Aorta (tissue), 5 donors: ENCODE measurements at regions not wholly inside any gene's neighbourhood (a gene's known extent, or its start where the extent isn't known, plus 50 kb on each side); places are given as distances from the start of the nearest gene placed in this dataset.
"Not testable (repeated sequence)": the region's sequence is repeated elsewhere in the genome, so short reads cannot be mapped to it uniquely, and the experiment has no call there.

Experiments
- ATAC-seq: fragments of 200-7000 bp; cut with Tn5 transposase; one replicate; pipeline ENCODE4 v1.9.1; 2022; ENCODE audit warnings: moderate library complexity; ENCODE audit not compliant: low FRiP score
- DNase-seq, 2 donors: peaks; one replicate each; pipeline ENCODE4 v3.0.0-alpha.2; 2020
- H3K27ac ChIP-seq, 2 donors: one replicate each; pipeline ENCODE4 v1.5.1; 2013; ENCODE audit warnings: low read length in 2 of 2, mild to moderate bottlenecking in 2 of 2, moderate library complexity in 2 of 2, control low read depth in 1 of 2, inconsistent platforms in 1 of 2, low read depth in 1 of 2
- H3K27me3 ChIP-seq, 2 donors: one replicate each; pipeline ENCODE4 v1.6.1; 2013; ENCODE audit warnings: control low read depth in 1 of 2, low read length in 1 of 2, mild to moderate bottlenecking in 1 of 2, moderate library complexity in 1 of 2; ENCODE audit not compliant: insufficient read depth in 2 of 2, control insufficient read depth in 1 of 2
- H3K36me3 ChIP-seq, 2 donors: one replicate each; pipeline ENCODE4 v1.6.1; 2013; ENCODE audit warnings: control low read depth in 1 of 2, low read length in 1 of 2, mild to moderate bottlenecking in 1 of 2; ENCODE audit not compliant: insufficient read depth in 2 of 2, control insufficient read depth in 1 of 2
- H3K4me1 ChIP-seq, 2 donors: one replicate each; pipeline ENCODE4 v1.6.1; 2013; ENCODE audit warnings: low read length in 2 of 2, control low read depth in 1 of 2, mild to moderate bottlenecking in 1 of 2, moderate library complexity in 1 of 2; ENCODE audit not compliant: insufficient read depth in 2 of 2, control insufficient read depth in 1 of 2
- H3K4me3 ChIP-seq, 2 donors: one replicate each; pipeline ENCODE4 v1.5.1; 2013; ENCODE audit warnings: low read length in 2 of 2, control low read depth in 1 of 2, mild to moderate bottlenecking in 1 of 2
- H3K9me3 ChIP-seq: one replicate; pipeline ENCODE4 v1.6.1; 2013; ENCODE audit warnings: mild to moderate bottlenecking, low read length; ENCODE audit not compliant: control insufficient read depth
- WGBS, 2 donors: extraction: QIAGEN DNeasy Blood & Tissue Kit; methylation state at CpG; one replicate each; pipeline ENCODE4 v1.1.7; 2013; 5-methylcytosine and 5-hydroxymethylcytosine counted together
- intact Hi-C, 2 donors: fragments of 100-400 bp; cut with DNase I; formaldehyde crosslinking; loops; one replicate each; pipeline versions ENCODE4 v1.14.2 to v1.15.0; 2022
- donor health status: healthy with polysubstance abuse.
- donor health status: Bipolar disorder and iron deficiency.
- donor health status: DM: no; HTN: no; CAD: no.
- donor health status: DM: no; HTN: no; CAD: no.
- donor health status: DM: yes; HTN: yes; CAD: no.

- ATAC-seq, result no peak
- H3K36me3 ChIP-seq, result no peaks in the 10 kb centered on the region
- no peaks in the 10 kb centered on the region for H3K4me1 ChIP-seq
- no peak overlapping the region for H3K27ac ChIP-seq
- WGBS, 2 donors, result 88 to 90% methylated on average over 6 of the region's 6 CpGs
- intact Hi-C loops, result no loop called here
- H3K27me3 ChIP-seq, result no peaks in the 10 kb centered on the region
- H3K4me3 ChIP-seq, result no peak overlapping the region
- no peaks in the 10 kb centered on the region for H3K9me3 ChIP-seq
- no peak for DNase-seq
Observed at GRCh38 chr4:184900184-184900583, 74.4 kb upstream of the ACSL1 start.

- Histone ChIP-seq H3K27ac (no peak overlapping the region), H3K4me1 (no peaks in the 10 kb centered on the region), H3K27me3 (peaks cover 0 to 2% of the 10 kb centered on the region in 2 donors), H3K36me3 (no peaks in the 10 kb centered on the region), H3K4me3 (no peak overlapping the region), H3K9me3 (no peaks in the 10 kb centered on the region)
- ATAC-seq, result no peak
- intact Hi-C loops, result no loop called here
- DNase-seq, result no peak
- 95% methylated on average over 2 of the region's 2 CpGs for WGBS, 2 donors
Observed at GRCh38 chr4:184902550-184902949, 76.8 kb upstream of the ACSL1 start.

DNA sequence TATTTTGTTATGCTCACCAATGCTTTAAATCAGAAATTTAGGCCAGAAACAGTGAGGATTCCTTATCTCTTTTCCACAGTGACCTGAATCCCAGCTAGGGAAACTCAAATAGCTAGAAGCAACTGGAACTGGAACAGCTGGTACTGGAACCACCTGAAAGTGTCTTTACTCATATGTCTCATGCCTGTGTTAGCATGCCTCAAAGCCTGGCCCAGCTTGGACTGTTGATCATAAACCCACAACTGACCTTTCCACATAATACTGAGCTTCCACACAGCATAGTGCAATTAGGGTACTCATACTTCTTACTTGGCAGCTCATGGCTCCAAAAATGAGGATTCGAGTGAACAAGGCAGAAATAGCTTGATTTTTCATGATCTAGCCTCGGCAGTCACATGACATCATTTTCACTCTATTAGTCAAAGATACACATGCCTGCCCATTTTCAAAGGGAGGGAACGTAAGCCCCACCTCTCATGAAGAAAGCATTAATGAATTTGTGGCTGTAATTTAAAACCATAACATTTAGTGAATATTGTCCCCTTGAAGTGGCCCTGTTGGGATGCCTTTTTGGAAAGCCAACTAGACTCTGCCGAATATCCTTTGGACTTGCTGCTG lies 80.8 kb upstream of the ACSL1 start:
- Histone ChIP-seq H3K36me3 (no peaks in the 10 kb centered on the region), H3K4me1 (no peaks in the 10 kb centered on the region), H3K27me3 (peaks cover 0 to 2% of the 10 kb centered on the region in 2 donors), H3K4me3 (no peak overlapping the region), H3K27ac (no peak overlapping the region), H3K9me3 (peaks cover under 1% of the 10 kb centered on the region)
- intact Hi-C loops, result no loop called here
- DNase-seq (no peak), ATAC-seq (no peak)
- WGBS, 2 donors, result 78 to 79% methylated on average over 4 of the region's 4 CpGs

DNA sequence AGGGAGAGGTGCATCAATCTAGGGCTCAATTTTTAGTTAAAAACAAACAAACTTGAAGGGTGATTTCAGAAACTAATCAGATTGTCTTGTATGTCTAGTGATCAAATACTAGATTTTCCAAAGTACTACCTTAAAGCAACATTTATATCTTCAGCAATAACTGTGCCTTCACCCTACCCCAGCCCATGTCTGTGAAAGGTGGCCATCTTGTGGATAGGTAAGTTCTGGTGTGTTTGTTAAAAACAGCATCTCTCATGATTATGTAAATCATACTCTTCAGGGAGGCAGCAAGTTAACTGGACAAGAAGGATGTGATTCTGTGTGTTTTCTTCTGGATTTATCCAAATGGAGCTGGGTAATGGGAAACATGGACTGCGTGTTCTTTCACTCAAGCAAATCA lies 81.4 kb upstream of the ACSL1 start:
- DNase-seq, result no peak
- H3K36me3 ChIP-seq, result no peaks in the 10 kb centered on the region
- no peak overlapping the region for H3K27ac ChIP-seq
- intact Hi-C loops, result no loop called here
- peaks cover 2% of the 10 kb centered on the region for H3K9me3 ChIP-seq
- no peaks in the 10 kb centered on the region for H3K4me1 ChIP-seq
- no peak for ATAC-seq
- H3K4me3 ChIP-seq, result no peak overlapping the region
- WGBS, 2 donors, result 91 to 97% methylated on average over 1 of the region's 1 CpG
- H3K27me3 ChIP-seq, result peaks cover 0 to 2% of the 10 kb centered on the region in 2 donors

- intact Hi-C loops, result no loop called here
- no peak for ATAC-seq
Observed at GRCh38 chr4:184907810-184908209, 82.0 kb upstream of the ACSL1 start.

DNA sequence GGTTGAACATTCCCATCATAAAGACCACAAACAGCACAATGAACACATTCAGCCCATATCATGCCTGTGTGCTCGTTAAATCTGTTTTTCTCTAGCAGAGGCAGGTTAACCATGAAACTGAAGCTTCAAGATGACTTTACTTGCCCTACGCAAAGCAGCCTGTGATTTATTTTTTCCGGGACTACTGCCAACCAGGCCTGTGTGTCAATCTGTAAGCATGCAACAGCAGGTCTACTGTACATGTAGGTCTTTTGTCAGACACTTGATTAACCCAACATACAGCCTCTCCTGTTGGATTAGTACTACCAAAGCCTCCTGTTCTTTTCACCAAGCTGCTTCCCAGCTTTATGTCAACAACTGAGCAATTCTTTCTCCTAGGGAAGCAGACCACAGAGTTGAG lies 85.5 kb upstream of the ACSL1 start:
- no peak overlapping the region for H3K27ac ChIP-seq
- no peaks in the 10 kb centered on the region for H3K27me3 ChIP-seq
- no peak for DNase-seq
- H3K36me3 ChIP-seq, result no peaks in the 10 kb centered on the region
- no peak overlapping the region for H3K4me3 ChIP-seq
- H3K4me1 ChIP-seq, result no peaks in the 10 kb centered on the region
- ATAC-seq, result no peak
- intact Hi-C loops, result no loop called here
- WGBS, 2 donors, result 25 to 34% methylated on average over 3 of the region's 3 CpGs
- peaks cover 9% of the 10 kb centered on the region for H3K9me3 ChIP-seq

More at GRCh38 chr4:184907810-184908209, 82.0 kb upstream of the ACSL1 start:
- Histone ChIP-seq H3K4me3 (no peak overlapping the region), H3K27ac (no peak overlapping the region), H3K27me3 (peaks cover 0 to 2% of the 10 kb centered on the region in 2 donors), H3K4me1 (no peaks in the 10 kb centered on the region), H3K9me3 (peaks cover 4% of the 10 kb centered on the region), H3K36me3 (no peaks in the 10 kb centered on the region)
- DNase-seq, result no peak

- no peak overlapping the region for H3K4me3 ChIP-seq
- no peaks in the 10 kb centered on the region for H3K4me1 ChIP-seq
- intact Hi-C loops, result no loop called here
- no peaks in the 10 kb centered on the region for H3K27me3 ChIP-seq
- DNase-seq (no peak), ATAC-seq (no peak)
- 79 to 86% methylated on average over 1 of the region's 1 CpG for WGBS, 2 donors
- H3K36me3 ChIP-seq, result no peaks in the 10 kb centered on the region
- H3K27ac ChIP-seq, result no peak overlapping the region
- H3K9me3 ChIP-seq, result peaks cover 9% of the 10 kb centered on the region
Observed at GRCh38 chr4:184913356-184914143, 87.8 kb upstream of the ACSL1 start.

DNA sequence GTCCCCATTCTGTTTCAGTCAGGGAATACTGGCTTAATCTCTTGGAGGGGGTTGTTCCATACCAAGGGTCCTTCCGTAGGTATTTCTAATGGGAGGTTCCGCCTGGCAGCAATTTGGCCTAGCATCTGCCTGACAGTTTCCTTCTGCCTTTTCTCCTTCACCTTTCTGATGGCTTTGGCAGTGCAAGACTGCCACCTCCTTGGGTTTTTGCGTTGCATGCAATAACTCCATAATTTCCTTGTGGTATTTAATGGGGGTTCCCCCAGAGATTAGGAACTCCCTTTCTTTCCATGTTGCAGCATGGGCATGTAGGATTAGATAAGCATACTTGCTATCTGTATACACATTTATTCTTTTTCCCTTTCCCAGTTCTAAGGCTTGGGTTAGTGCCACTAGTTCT lies 93.0 kb upstream of the ACSL1 start:
- DNase-seq, H3K9me3 ChIP-seq, H3K36me3 ChIP-seq, H3K27ac ChIP-seq, ATAC-seq, H3K4me1 ChIP-seq, H3K4me3 ChIP-seq, H3K27me3 ChIP-seq, intact Hi-C loops: not testable (repeated sequence)
- 82 to 86% methylated on average over 3 of the region's 3 CpGs for WGBS, 2 donors

GRCh38 chr4:184921456-184921855 lies 95.7 kb upstream of the ACSL1 start:
- DNase-seq (no peak), ATAC-seq (no peak)
- no peaks in the 10 kb centered on the region for H3K4me1 ChIP-seq
- WGBS, 2 donors, result 76 to 90% methylated on average over 4 of the region's 4 CpGs
- no peak overlapping the region for H3K27ac ChIP-seq
- no peak overlapping the region for H3K4me3 ChIP-seq
- intact Hi-C loops, result no loop called here
- H3K27me3 ChIP-seq, result no peaks in the 10 kb centered on the region
- H3K36me3 ChIP-seq, result no peaks in the 10 kb centered on the region
- no peaks in the 10 kb centered on the region for H3K9me3 ChIP-seq
